SU-DHL-6 (cell line): ENCODE measurements at regions not wholly inside any gene's neighbourhood (a gene's known extent, or its start where the extent isn't known, plus 50 kb on each side); places are given as distances from the start of the nearest gene placed in this dataset.
A peak's percentile ranks its signal among the peaks of the same experiment; 100 is the strongest.

Experiments
- H2AFZ ChIP-seq: fragments of 200-600 bp; sonication (generic); 2 replicates; pipeline ENCODE4 v1.6.1; 2014; ENCODE audit warnings: low read depth, mild to moderate bottlenecking, moderate library complexity, mixed read lengths, antibody characterized with exemption, low read length; ENCODE audit not compliant: severe bottlenecking
- H3F3A ChIP-seq: fragments of 200-600 bp; shearing (Covaris generic); 2 replicates; pipeline ENCODE4 v1.6.0; 2016; ENCODE audit warnings: antibody characterized with exemption, mild to moderate bottlenecking; ENCODE audit not compliant: insufficient read depth
- H3K27ac ChIP-seq: fragments of 200-600 bp; sonication (generic); 2 replicates; pipeline ENCODE4 v1.5.1; 2016; ENCODE audit warnings: low read depth, mild to moderate bottlenecking, low read length, moderate library complexity, mixed read lengths
- H3K27me3 ChIP-seq: fragments of 200-600 bp; sonication (generic), shearing (Covaris generic); 2 replicates; pipeline ENCODE4 v1.6.0; 2014; ENCODE audit warnings: mild to moderate bottlenecking, low read length
- H3K36me3 ChIP-seq: fragments of 200-600 bp; sonication (generic); 2 replicates; pipeline ENCODE4 v1.6.1; 2014; ENCODE audit warnings: mild to moderate bottlenecking, low read length, mixed read lengths
- H3K4me2 ChIP-seq: fragments of 300-600, 200-600 bp; shearing (Covaris generic), sonication (generic); 2 replicates; pipeline ENCODE4 v1.6.0; 2014; ENCODE audit warnings: low read length, low read depth, mild to moderate bottlenecking; ENCODE audit not compliant: poor library complexity, severe bottlenecking
- H3K4me3 ChIP-seq: fragments of 200-600 bp; sonication (generic); 2 replicates; pipeline ENCODE4 v1.5.1; 2014; ENCODE audit warnings: antibody characterized with exemption, low read length, mild to moderate bottlenecking, mixed read lengths; ENCODE audit not compliant: insufficient read depth, poor library complexity, severe bottlenecking
- H3K79me2 ChIP-seq: fragments of 200-600 bp; sonication (generic); 2 replicates; pipeline ENCODE4 v1.6.1; 2014; ENCODE audit warnings: mild to moderate bottlenecking, low read length, moderate library complexity; ENCODE audit not compliant: insufficient read depth
- H3K9ac ChIP-seq: fragments of 200-600 bp; sonication (generic); 2 replicates; pipeline ENCODE4 v1.7.0; 2014; ENCODE audit warnings: mild to moderate bottlenecking, low read length
- H3K9me2 ChIP-seq: fragments of 200-600 bp; sonication (generic); replicated peaks from 2 replicates; pipeline ENCODE4 v1.6.1; 2014; ENCODE audit warnings: low read length; ENCODE audit not compliant: insufficient read depth
- H3K9me3 ChIP-seq: fragments of 200-600 bp; sonication (generic); 2 replicates; pipeline ENCODE4 v1.6.1; 2014; ENCODE audit warnings: low read length, mixed read lengths; ENCODE audit not compliant: insufficient read depth
- H4K20me1 ChIP-seq: fragments of 200-600 bp; sonication (generic); 2 replicates; pipeline ENCODE4 v1.6.1; 2014; ENCODE audit warnings: low read depth, mild to moderate bottlenecking, antibody characterized with exemption, low read length, moderate library complexity, mixed read lengths
- EZH2phosphoT487 ChIP-seq: fragments of 200-600 bp; sonication (generic), shearing (Covaris generic); conservative IDR thresholded peaks from 2 replicates; pipeline ENCODE4 v1.6.1; 2018; ENCODE audit warnings: mild to moderate bottlenecking, antibody characterized with exemption, low read length, moderate library complexity, mixed read lengths
- TF ChIP-seq, protein P1 (sequence below): fragments of 200-600 bp; sonication (generic); IDR thresholded peaks from one replicate; pipeline ENCODE4 v1.5.1; 2017; ENCODE audit warnings: antibody characterized with exemption, mild to moderate bottlenecking, low read length, moderate library complexity; ENCODE audit not compliant: insufficient read depth, poor library complexity, severe bottlenecking

DNA sequence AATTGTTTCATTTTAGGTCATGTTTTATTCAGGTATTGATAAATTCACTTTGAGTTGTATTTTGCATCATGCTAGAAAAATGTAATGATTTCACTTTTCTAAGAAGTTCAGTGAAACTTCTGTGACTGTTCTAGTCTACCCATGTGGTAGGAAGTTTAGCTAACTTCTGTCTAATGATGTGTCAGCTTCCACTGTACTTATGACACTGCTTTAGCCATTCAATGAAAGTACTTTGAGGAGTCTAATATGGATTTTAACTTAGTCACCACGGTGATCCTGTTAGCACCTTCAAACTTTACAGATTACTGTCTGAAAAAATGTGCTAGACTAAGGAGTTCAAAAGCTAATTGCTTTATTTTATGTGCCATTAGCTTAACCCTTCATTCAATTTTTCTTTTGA is 1510.5 kb upstream of the CDH9 start:
- H3K9me2 ChIP-seq = no peaks in the 10 kb centered on the region
- no peak overlapping the region for H2AFZ ChIP-seq
- no peaks in the 10 kb centered on the region for H4K20me1 ChIP-seq
- H3K9me3 ChIP-seq = 0 out of 2 replicates have a peak, but pooled peaks cover 6% of the 10 kb centered on the region
- H3K4me2 ChIP-seq = no peak overlapping the region
- no peak overlapping the region for H3K4me3 ChIP-seq
- H3K79me2 ChIP-seq = no peaks in the 10 kb centered on the region
- no peaks in the 10 kb centered on the region for H3F3A ChIP-seq
- no peak overlapping the region for H3K9ac ChIP-seq
- no peak overlapping the region for H3K27ac ChIP-seq
- no peaks in the 10 kb centered on the region for H3K36me3 ChIP-seq
- TF ChIP-seq, protein P1, sequence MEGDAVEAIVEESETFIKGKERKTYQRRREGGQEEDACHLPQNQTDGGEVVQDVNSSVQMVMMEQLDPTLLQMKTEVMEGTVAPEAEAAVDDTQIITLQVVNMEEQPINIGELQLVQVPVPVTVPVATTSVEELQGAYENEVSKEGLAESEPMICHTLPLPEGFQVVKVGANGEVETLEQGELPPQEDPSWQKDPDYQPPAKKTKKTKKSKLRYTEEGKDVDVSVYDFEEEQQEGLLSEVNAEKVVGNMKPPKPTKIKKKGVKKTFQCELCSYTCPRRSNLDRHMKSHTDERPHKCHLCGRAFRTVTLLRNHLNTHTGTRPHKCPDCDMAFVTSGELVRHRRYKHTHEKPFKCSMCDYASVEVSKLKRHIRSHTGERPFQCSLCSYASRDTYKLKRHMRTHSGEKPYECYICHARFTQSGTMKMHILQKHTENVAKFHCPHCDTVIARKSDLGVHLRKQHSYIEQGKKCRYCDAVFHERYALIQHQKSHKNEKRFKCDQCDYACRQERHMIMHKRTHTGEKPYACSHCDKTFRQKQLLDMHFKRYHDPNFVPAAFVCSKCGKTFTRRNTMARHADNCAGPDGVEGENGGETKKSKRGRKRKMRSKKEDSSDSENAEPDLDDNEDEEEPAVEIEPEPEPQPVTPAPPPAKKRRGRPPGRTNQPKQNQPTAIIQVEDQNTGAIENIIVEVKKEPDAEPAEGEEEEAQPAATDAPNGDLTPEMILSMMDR = no peak
- TF ChIP-seq EZH2phosphoT487 = no peak
- no peaks in the 10 kb centered on the region for H3K27me3 ChIP-seq

- Histone ChIP-seq H3F3A (no peaks in the 10 kb centered on the region), H2AFZ (no peak overlapping the region), H3K4me3 (no peak overlapping the region), H3K36me3 (no peaks in the 10 kb centered on the region), H4K20me1 (no peaks in the 10 kb centered on the region), H3K27ac (no peak overlapping the region), H3K27me3 (no peaks in the 10 kb centered on the region), H3K9me2 (no peaks in the 10 kb centered on the region), H3K4me2 (no peak overlapping the region), H3K9ac (no peak overlapping the region), H3K79me2 (no peaks in the 10 kb centered on the region), H3K9me3 (no peaks in the 10 kb centered on the region)
- TF ChIP-seq EZH2phosphoT487 = no peak
- TF ChIP-seq, protein P1 = no peak
Observed at GRCh38 chr5:28544501-28544900, 1506.1 kb upstream of the CDH9 start.

- no peaks in the 10 kb centered on the region for H3K9me3 ChIP-seq
- no peak overlapping the region for H3K4me2 ChIP-seq
- H3F3A ChIP-seq = no peaks in the 10 kb centered on the region
- no peaks in the 10 kb centered on the region for H3K36me3 ChIP-seq
- H4K20me1 ChIP-seq = no peaks in the 10 kb centered on the region
- H3K79me2 ChIP-seq = no peaks in the 10 kb centered on the region
- no peak overlapping the region for H3K9ac ChIP-seq
- H3K27ac ChIP-seq = no peak overlapping the region
- H3K4me3 ChIP-seq = no peak overlapping the region
- H3K27me3 ChIP-seq = no peaks in the 10 kb centered on the region
- H3K9me2 ChIP-seq = no peaks in the 10 kb centered on the region
- TF ChIP-seq, protein P1 = no peak
- TF ChIP-seq EZH2phosphoT487 = no peak
- H2AFZ ChIP-seq = peak overlapping the region; percentile 39
Observed at GRCh38 chr5:28543473-28544098, 1505.2 kb upstream of the CDH9 start.
